Dendritic cell treated with granulocyte-macrophage colony-stimulating factor and Interleukin-4, amounts not matched to agents 40 ng/mL and 50 ng/mL, for 4 days (primary cell): ENCODE measurements at regions not wholly inside any gene's neighbourhood (a gene's known extent, or its start where the extent isn't known, plus 50 kb on each side); places are given as distances from the start of the nearest gene placed in this dataset.

Experiments used
- H3K27ac Mint-ChIP-seq: one replicate; pipeline ENCODE4 v1.8.0; 2022; ENCODE audit warnings: mild to moderate bottlenecking, mixed read lengths
- H3K27me3 Mint-ChIP-seq: one replicate; pipeline ENCODE4 v1.8.0; 2022; ENCODE audit warnings: mild to moderate bottlenecking, mixed read lengths
- H3K36me3 Mint-ChIP-seq: one replicate; pipeline ENCODE4 v1.8.0; 2022; ENCODE audit warnings: low read depth, mixed read lengths
- H3K4me1 Mint-ChIP-seq: one replicate; pipeline ENCODE4 v1.8.0; 2022; ENCODE audit warnings: low read depth, mixed read lengths
- H3K4me3 Mint-ChIP-seq: one replicate; pipeline ENCODE4 v1.8.0; 2022; ENCODE audit warnings: mild to moderate bottlenecking, moderate library complexity, mixed read lengths
- H3K9me3 Mint-ChIP-seq: one replicate; pipeline ENCODE4 v1.8.0; 2022; ENCODE audit warnings: mixed read lengths
- intact Hi-C: fragments of 100-400 bp; cut with micrococcal nuclease; formaldehyde crosslinking; loops from one replicate; pipeline ENCODE4 v1.15.0; 2022

- Mint-ChIP-seq H3K4me3 (no peak overlapping the region), H3K36me3 (no peaks in the 10 kb centered on the region), H3K27me3 (no peaks in the 10 kb centered on the region), H3K27ac (no peak overlapping the region), H3K9me3 (no peaks in the 10 kb centered on the region), H3K4me1 (peaks cover 35% of the 10 kb centered on the region)
- intact Hi-C loops, result no loop called here
These were observed 107.6 kb upstream of the SGK1 start for GRCh38 chr6:134425513-134425912.

- Mint-ChIP-seq H3K27ac (no peak overlapping the region), H3K4me1 (peaks cover 37% of the 10 kb centered on the region), H3K27me3 (no peaks in the 10 kb centered on the region), H3K36me3 (no peaks in the 10 kb centered on the region), H3K9me3 (no peaks in the 10 kb centered on the region), H3K4me3 (no peak overlapping the region)
- intact Hi-C loops, result no loop called here
These were observed 106.9 kb upstream of the SGK1 start for GRCh38 chr6:134424798-134425170.

- peaks cover under 1% of the 10 kb centered on the region for H3K27me3 Mint-ChIP-seq
- no peaks in the 10 kb centered on the region for H3K36me3 Mint-ChIP-seq
- intact Hi-C loops, result no loop called here
- H3K27ac Mint-ChIP-seq, result no peak overlapping the region
- H3K4me3 Mint-ChIP-seq, result no peak overlapping the region
- H3K9me3 Mint-ChIP-seq, result no peaks in the 10 kb centered on the region
- peaks cover 39% of the 10 kb centered on the region for H3K4me1 Mint-ChIP-seq
These were observed 106.4 kb upstream of the SGK1 start for GRCh38 chr6:134424165-134424797.

GRCh38 chr6:134422426-134423231, 104.7 kb upstream of the SGK1 start:
- Mint-ChIP-seq H3K4me3 (no peak overlapping the region), H3K27me3 (peaks cover 3% of the 10 kb centered on the region), H3K27ac (peak overlapping the region; percentile 64), H3K4me1 (peaks cover 42% of the 10 kb centered on the region), H3K9me3 (no peaks in the 10 kb centered on the region), H3K36me3 (no peaks in the 10 kb centered on the region)
- intact Hi-C loops, result loop anchor here (2.0 kb wide), 1 partner anchor 14 kb away; no protein-coding TSS in a partner anchor

GRCh38 chr6:134421501-134421900, 103.6 kb upstream of the SGK1 start:
- peaks cover 44% of the 10 kb centered on the region for H3K4me1 Mint-ChIP-seq

GRCh38 chr6:134420614-134421181, 102.8 kb upstream of the SGK1 start:
- H3K36me3 Mint-ChIP-seq, result no peaks in the 10 kb centered on the region
- peak overlapping the region; percentile 34 for H3K27ac Mint-ChIP-seq
- no peak overlapping the region for H3K4me3 Mint-ChIP-seq
- peaks cover 3% of the 10 kb centered on the region for H3K27me3 Mint-ChIP-seq
- intact Hi-C loops, result no loop called here
- H3K9me3 Mint-ChIP-seq, result no peaks in the 10 kb centered on the region
- H3K4me1 Mint-ChIP-seq, result peaks cover 42% of the 10 kb centered on the region

More at GRCh38 chr6:134421501-134421900, 103.6 kb upstream of the SGK1 start:
- intact Hi-C loops, result no loop called here
- H3K27me3 Mint-ChIP-seq, result peaks cover 3% of the 10 kb centered on the region
- H3K4me3 Mint-ChIP-seq, result no peak overlapping the region
- H3K9me3 Mint-ChIP-seq, result no peaks in the 10 kb centered on the region
- no peaks in the 10 kb centered on the region for H3K36me3 Mint-ChIP-seq
- no peak overlapping the region for H3K27ac Mint-ChIP-seq

GRCh38 chr6:134419716-134420115, 101.8 kb upstream of the SGK1 start:
- Mint-ChIP-seq H3K9me3 (no peaks in the 10 kb centered on the region), H3K27ac (peak overlapping the region; percentile 7), H3K4me3 (no peak overlapping the region), H3K4me1 (peaks cover 47% of the 10 kb centered on the region), H3K36me3 (no peaks in the 10 kb centered on the region), H3K27me3 (peaks cover 3% of the 10 kb centered on the region)
- intact Hi-C loops, result loop anchor here (5.0 kb wide), 1 partner anchor 42 kb away; no protein-coding TSS in a partner anchor

GRCh38 chr6:134416418-134417154, 98.7 kb upstream of the SGK1 start:
- Mint-ChIP-seq H3K9me3 (no peaks in the 10 kb centered on the region), H3K27ac (no peak overlapping the region), H3K4me3 (no peak overlapping the region), H3K27me3 (peaks cover 3% of the 10 kb centered on the region), H3K4me1 (peaks cover 50% of the 10 kb centered on the region), H3K36me3 (no peaks in the 10 kb centered on the region)
- intact Hi-C loops, result loop anchor here (5.0 kb wide), 1 partner anchor 39 kb away; no protein-coding TSS in a partner anchor

GRCh38 chr6:134415656-134416055, 97.7 kb upstream of the SGK1 start:
- Mint-ChIP-seq H3K27ac (peak overlapping the region; percentile 55), H3K4me3 (no peak overlapping the region), H3K4me1 (peaks cover 47% of the 10 kb centered on the region), H3K36me3 (no peaks in the 10 kb centered on the region), H3K27me3 (peaks cover 3% of the 10 kb centered on the region), H3K9me3 (peaks cover 5% of the 10 kb centered on the region)
- intact Hi-C loops, result loop anchor here (5.0 kb wide), 1 partner anchor 38 kb away; no protein-coding TSS in a partner anchor

GRCh38 chr6:134415194-134415593, 97.3 kb upstream of the SGK1 start:
- intact Hi-C loops, result loop anchor here (5.0 kb wide), 1 partner anchor 38 kb away; no protein-coding TSS in a partner anchor
- no peak overlapping the region for H3K4me3 Mint-ChIP-seq
- H3K9me3 Mint-ChIP-seq, result peaks cover 7% of the 10 kb centered on the region
- no peaks in the 10 kb centered on the region for H3K36me3 Mint-ChIP-seq
- H3K4me1 Mint-ChIP-seq, result peaks cover 42% of the 10 kb centered on the region
- peak overlapping the region; percentile 55 for H3K27ac Mint-ChIP-seq
- H3K27me3 Mint-ChIP-seq, result peaks cover 3% of the 10 kb centered on the region

- H3K9me3 Mint-ChIP-seq, result peaks cover 7% of the 10 kb centered on the region
- H3K4me1 Mint-ChIP-seq, result peaks cover 39% of the 10 kb centered on the region
- intact Hi-C loops, result loop anchor here (5.0 kb wide), 1 partner anchor 37 kb away; no protein-coding TSS in a partner anchor
- H3K27ac Mint-ChIP-seq, result peak overlapping the region; percentile 20
- H3K27me3 Mint-ChIP-seq, result peaks cover 3% of the 10 kb centered on the region
- H3K4me3 Mint-ChIP-seq, result no peak overlapping the region
- H3K36me3 Mint-ChIP-seq, result no peaks in the 10 kb centered on the region
These were observed 96.9 kb upstream of the SGK1 start for GRCh38 chr6:134414793-134415192.

- no peaks in the 10 kb centered on the region for H3K36me3 Mint-ChIP-seq
- H3K27ac Mint-ChIP-seq, result peak overlapping the region; percentile 82
- peaks cover 7% of the 10 kb centered on the region for H3K9me3 Mint-ChIP-seq
- intact Hi-C loops, result no loop called here
- no peak overlapping the region for H3K4me3 Mint-ChIP-seq
- H3K4me1 Mint-ChIP-seq, result peaks cover 33% of the 10 kb centered on the region
- no peaks in the 10 kb centered on the region for H3K27me3 Mint-ChIP-seq
These were observed 95.3 kb upstream of the SGK1 start for GRCh38 chr6:134413241-134413643.

- H3K27me3 Mint-ChIP-seq, result no peaks in the 10 kb centered on the region
- peaks cover 20% of the 10 kb centered on the region for H3K4me1 Mint-ChIP-seq
- no peak overlapping the region for H3K4me3 Mint-ChIP-seq
- no peak overlapping the region for H3K27ac Mint-ChIP-seq
- H3K36me3 Mint-ChIP-seq, result no peaks in the 10 kb centered on the region
- intact Hi-C loops, result no loop called here
- peaks cover 7% of the 10 kb centered on the region for H3K9me3 Mint-ChIP-seq
These were observed 92.6 kb upstream of the SGK1 start for GRCh38 chr6:134410541-134410940.
